ENCODE measurements at regions not wholly inside any gene's neighbourhood (a gene's known extent, or its start where the extent isn't known, plus 50 kb on each side); places are given as distances from the start of the nearest gene placed in this dataset.

GRCh38 chr1:82538876-82539275 lies 738.1 kb downstream of the ADGRL2 start:
- TF ChIP-seq CTCF (IDR thresholded peaks at IDR 0.05; ENCODE audit: insufficient read depth, low read depth, low read length, missing control alignments): no peak
- no peak overlapping the region for H3K4me3 ChIP-seq (ENCODE audit: low read length)
- peak; percentile 20 for DNase-seq (ENCODE audit: low read depth)

GRCh38 chr1:82534996-82535395 lies 734.3 kb downstream of the ADGRL2 start:
- TF ChIP-seq CTCF (IDR thresholded peaks at IDR 0.05; ENCODE audit: insufficient read depth, low read depth, low read length, missing control alignments): no peak
- no peak for DNase-seq (ENCODE audit: low read depth)
- no peak overlapping the region for H3K4me3 ChIP-seq (ENCODE audit: low read length)

- TF ChIP-seq CTCF (IDR thresholded peaks at IDR 0.05; ENCODE audit: insufficient read depth, low read depth, low read length, missing control alignments): no peak
- H3K4me3 ChIP-seq (ENCODE audit: low read length): no peak overlapping the region
- DNase-seq (ENCODE audit: low read depth): no peak
Measured at GRCh38 chr1:82525378-82525777, 724.6 kb downstream of the ADGRL2 start.

GRCh38 chr1:82520611-82521010 lies 719.9 kb downstream of the ADGRL2 start:
- TF ChIP-seq CTCF (IDR thresholded peaks at IDR 0.05; ENCODE audit: insufficient read depth, low read depth, low read length, missing control alignments): no peak

GRCh38 chr1:82517586-82517985 lies 716.9 kb downstream of the ADGRL2 start:
- peak; percentile 7 for DNase-seq (ENCODE audit: low read depth)
- TF ChIP-seq CTCF (IDR thresholded peaks at IDR 0.05; ENCODE audit: insufficient read depth, low read depth, low read length, missing control alignments): peak; percentile 8

More at GRCh38 chr1:82520611-82521010, 719.9 kb downstream of the ADGRL2 start:
- no peak for DNase-seq (ENCODE audit: low read depth)
- no peak overlapping the region for H3K4me3 ChIP-seq (ENCODE audit: low read length)

GRCh38 chr1:82515650-82516049 lies 714.9 kb downstream of the ADGRL2 start:
- no peak overlapping the region for H3K4me3 ChIP-seq (ENCODE audit: low read length)
- TF ChIP-seq CTCF (IDR thresholded peaks at IDR 0.05; ENCODE audit: insufficient read depth, low read depth, low read length, missing control alignments): no peak
- peak; percentile 13 for DNase-seq (ENCODE audit: low read depth)

More at GRCh38 chr1:82517586-82517985, 716.9 kb downstream of the ADGRL2 start:
- H3K4me3 ChIP-seq (ENCODE audit: low read length): no peak overlapping the region

GRCh38 chr1:82511441-82511840 lies 710.7 kb downstream of the ADGRL2 start:
- TF ChIP-seq CTCF (IDR thresholded peaks at IDR 0.05; ENCODE audit: insufficient read depth, low read depth, low read length, missing control alignments): no peak
- no peak overlapping the region for H3K4me3 ChIP-seq (ENCODE audit: low read length)
- DNase-seq (ENCODE audit: low read depth): no peak
